ENCODE measurements at regions not wholly inside any gene's neighbourhood (a gene's known extent, or its start where the extent isn't known, plus 50 kb on each side); places are given as distances from the start of the nearest gene placed in this dataset.
A peak's percentile ranks its signal among the peaks of the same experiment; 100 is the strongest.

- no peak overlapping the region for H3K4me3 ChIP-seq (ENCODE audit: low read depth, low read length)
- no peak for DNase-seq (ENCODE audit: low read depth)
- no peak for TF ChIP-seq CTCF (IDR thresholded peaks at IDR 0.05; ENCODE audit: insufficient read depth, low read depth, low read length)
Measured at GRCh38 chr15:35743321-35743720, 197.4 kb upstream of the DPH6 start.

GRCh38 chr15:35746121-35746520 lies 200.2 kb upstream of the DPH6 start:
- DNase-seq (ENCODE audit: low read depth), result peak; percentile 48
- no peak for TF ChIP-seq CTCF (IDR thresholded peaks at IDR 0.05; ENCODE audit: insufficient read depth, low read depth, low read length)
- no peak overlapping the region for H3K4me3 ChIP-seq (ENCODE audit: low read depth, low read length)

- H3K4me3 ChIP-seq (ENCODE audit: low read depth, low read length), result no peak overlapping the region
- no peak for DNase-seq (ENCODE audit: low read depth)
- TF ChIP-seq CTCF (IDR thresholded peaks at IDR 0.05; ENCODE audit: insufficient read depth, low read depth, low read length), result no peak
Measured at GRCh38 chr15:35748105-35748504, 202.1 kb upstream of the DPH6 start.

- DNase-seq (ENCODE audit: low read depth), result no peak
- no peak for TF ChIP-seq CTCF (IDR thresholded peaks at IDR 0.05; ENCODE audit: insufficient read depth, low read depth, low read length)
- H3K4me3 ChIP-seq (ENCODE audit: low read depth, low read length), result no peak overlapping the region
Measured at GRCh38 chr15:35750051-35750450, 204.1 kb upstream of the DPH6 start.

- peak; percentile 80 for DNase-seq (ENCODE audit: low read depth)
- TF ChIP-seq CTCF (IDR thresholded peaks at IDR 0.05; ENCODE audit: insufficient read depth, low read depth, low read length), result peak; percentile 79
- no peak overlapping the region for H3K4me3 ChIP-seq (ENCODE audit: low read depth, low read length)
Measured at GRCh38 chr15:35751413-35752133, 205.6 kb upstream of the DPH6 start.

GRCh38 chr15:35752134-35752466 lies 206.1 kb upstream of the DPH6 start:
- DNase-seq (ENCODE audit: low read depth), result no peak
- no peak overlapping the region for H3K4me3 ChIP-seq (ENCODE audit: low read depth, low read length)
- no peak for TF ChIP-seq CTCF (IDR thresholded peaks at IDR 0.05; ENCODE audit: insufficient read depth, low read depth, low read length)

GRCh38 chr15:35753486-35753885 lies 207.5 kb upstream of the DPH6 start:
- DNase-seq (ENCODE audit: low read depth), result no peak
- no peak for TF ChIP-seq CTCF (IDR thresholded peaks at IDR 0.05; ENCODE audit: insufficient read depth, low read depth, low read length)
- H3K4me3 ChIP-seq (ENCODE audit: low read depth, low read length), result no peak overlapping the region

All from fibroblast of villous mesenchyme (primary cell).